HEK293 (cell line): ENCODE measurements at regions not wholly inside any gene's neighbourhood (a gene's known extent, or its start where the extent isn't known, plus 50 kb on each side); places are given as distances from the start of the nearest gene placed in this dataset.

Experiments used
- CTCF ChIA-PET: fragments of 350-600 bp; formaldehyde crosslinking; extraction: SDS; loops from one replicate; lab custom pipeline; 2021; ENCODE audit warnings: antibody characterized with exemption; lab: Yijun Ruan, JAX
- POLR2A ChIA-PET: fragments of 300-600 bp; formaldehyde crosslinking; extraction: SDS; loops from one replicate; lab custom pipeline; 2020; ENCODE audit warnings: antibody characterized with exemption, inconsistent platforms; lab: Yijun Ruan, JAX
- H3K27ac ChIP-seq: fragments of 200-500 bp; sonication (Bioruptor generic); 2 replicates; pipeline ENCODE4 v1.5.1; 2014; ENCODE audit warnings: low read depth, low read length, control low read depth, inconsistent platforms; ENCODE audit errors: extremely low read depth
- H3K36me3 ChIP-seq, 2 experiments: fragments of 200-500 bp in 1 of 2; sonication (Bioruptor generic) in 1 of 2; 1 replicate in 1 of 2; 2 replicates in 1 of 2; pipeline ENCODE4 v1.5.1; 2014 to 2017; ENCODE audit warnings: inconsistent platforms in 2 of 2, low read length in 2 of 2; ENCODE audit not compliant: control insufficient read depth in 2 of 2, insufficient read depth in 1 of 2
- H3K4me1 ChIP-seq: fragments of 200-500 bp; sonication (Bioruptor generic); 2 replicates; pipeline ENCODE4 v1.5.1; 2014; ENCODE audit warnings: mild to moderate bottlenecking, low read length, inconsistent platforms; ENCODE audit not compliant: control insufficient read depth, insufficient read depth
- H3K4me3 ChIP-seq: 2 replicates; pipeline ENCODE4 v1.5.1; 2011; ENCODE audit warnings: low read depth, mild to moderate bottlenecking, control low read depth, low read length, moderate library complexity
- H3K9me3 ChIP-seq: fragments of 200-500 bp; sonication (Bioruptor generic); 2 replicates; pipeline ENCODE4 v1.5.1; 2014; ENCODE audit warnings: low read depth, low read length, inconsistent platforms; ENCODE audit not compliant: control insufficient read depth, insufficient read depth
- CTCF ChIP-seq: fragments of 450-650 bp; formaldehyde crosslinking; IDR thresholded peaks from 2 replicates; pipeline ENCODE4 v1.5.1; 2016; ENCODE audit warnings: missing biosample characterization, missing genetic modification characterization
- SP2 ChIP-seq: fragments of 450-650 bp; formaldehyde crosslinking; IDR thresholded peaks from 2 replicates; pipeline ENCODE4 v1.5.1; 2016; ENCODE audit warnings: missing biosample characterization, missing genetic modification characterization
- ZBTB17 ChIP-seq: fragments of 450-650 bp; formaldehyde crosslinking; IDR thresholded peaks from 2 replicates; pipeline ENCODE4 v1.5.1; 2016; ENCODE audit warnings: missing biosample characterization, missing genetic modification characterization
- ZBTB20 ChIP-seq: fragments of 450-650 bp; formaldehyde crosslinking; IDR thresholded peaks from 2 replicates; pipeline ENCODE4 v1.5.1; 2016; ENCODE audit warnings: missing biosample characterization, missing genetic modification characterization
- ZNF221 ChIP-seq: fragments of 450-650 bp; formaldehyde crosslinking; IDR thresholded peaks from 2 replicates; pipeline ENCODE4 v1.5.1; 2017; ENCODE audit warnings: missing biosample characterization, missing genetic modification characterization, borderline replicate concordance
- ZNF223 ChIP-seq: fragments of 450-650 bp; formaldehyde crosslinking; IDR thresholded peaks from 2 replicates; pipeline ENCODE4 v1.5.1; 2016; ENCODE audit warnings: missing biosample characterization, missing genetic modification characterization
- ZNF24 ChIP-seq: fragments of 450-650 bp; formaldehyde crosslinking; IDR thresholded peaks from 2 replicates; pipeline ENCODE4 v1.5.1; 2016; ENCODE audit warnings: missing biosample characterization, missing genetic modification characterization
- ZNF292 ChIP-seq: fragments of 450-650 bp; formaldehyde crosslinking; IDR thresholded peaks from 2 replicates; pipeline ENCODE4 v1.5.1; 2016; ENCODE audit warnings: low read depth, missing biosample characterization, missing genetic modification characterization, borderline replicate concordance
- ZNF37A ChIP-seq: fragments of 450-650 bp; IDR thresholded peaks from 2 replicates; pipeline ENCODE4 v1.5.1; 2018; ENCODE audit warnings: missing biosample characterization, missing genetic modification characterization
- ZNF580 ChIP-seq: fragments of 450-650 bp; formaldehyde crosslinking; IDR thresholded peaks from 2 replicates; pipeline ENCODE4 v1.5.1; 2016; ENCODE audit warnings: missing biosample characterization, missing genetic modification characterization
- ZNF610 ChIP-seq: fragments of 450-650 bp; formaldehyde crosslinking; IDR thresholded peaks from 2 replicates; pipeline ENCODE4 v1.5.1; 2016; ENCODE audit warnings: missing biosample characterization, missing genetic modification characterization, borderline replicate concordance
- ZNF624 ChIP-seq: fragments of 450-650 bp; formaldehyde crosslinking; IDR thresholded peaks from 2 replicates; pipeline ENCODE4 v1.5.1; 2017; ENCODE audit warnings: missing biosample characterization, missing genetic modification characterization
- ZNF707 ChIP-seq: fragments of 450-650 bp; formaldehyde crosslinking; IDR thresholded peaks from 2 replicates; pipeline ENCODE4 v1.5.1; 2016; ENCODE audit warnings: missing biosample characterization, missing genetic modification characterization
- ZNF76 ChIP-seq: fragments of 450-650 bp; formaldehyde crosslinking; IDR thresholded peaks from 2 replicates; pipeline ENCODE4; 2016; ENCODE audit warnings: low read depth, missing biosample characterization, missing genetic modification characterization, borderline replicate concordance
- TF ChIP-seq, protein P1 (sequence below): fragments of 450-650 bp; formaldehyde crosslinking; optimal IDR thresholded peaks from 2 replicates; pipeline ENCODE3; 2016; ENCODE audit warnings: missing biosample characterization, mild to moderate bottlenecking, missing genetic modification characterization
- TF ChIP-seq, protein P2 (sequence below): fragments of 450-650 bp; formaldehyde crosslinking; IDR thresholded peaks from 2 replicates; pipeline ENCODE4 v1.5.1; 2016; ENCODE audit warnings: missing biosample characterization, missing genetic modification characterization
- TF ChIP-seq, protein P3 (sequence below): fragments of 450-650 bp; formaldehyde crosslinking; IDR thresholded peaks from 2 replicates; pipeline ENCODE4 v1.5.1; 2016; ENCODE audit warnings: missing biosample characterization, missing genetic modification characterization, low read depth
- TF ChIP-seq, protein P4 (sequence below): fragments of 450-650 bp; formaldehyde crosslinking; conservative IDR thresholded peaks from 2 replicates; pipeline ENCODE4 v1.5.1; 2016; ENCODE audit warnings: low read depth, missing biosample characterization, missing genetic modification characterization

DNA sequence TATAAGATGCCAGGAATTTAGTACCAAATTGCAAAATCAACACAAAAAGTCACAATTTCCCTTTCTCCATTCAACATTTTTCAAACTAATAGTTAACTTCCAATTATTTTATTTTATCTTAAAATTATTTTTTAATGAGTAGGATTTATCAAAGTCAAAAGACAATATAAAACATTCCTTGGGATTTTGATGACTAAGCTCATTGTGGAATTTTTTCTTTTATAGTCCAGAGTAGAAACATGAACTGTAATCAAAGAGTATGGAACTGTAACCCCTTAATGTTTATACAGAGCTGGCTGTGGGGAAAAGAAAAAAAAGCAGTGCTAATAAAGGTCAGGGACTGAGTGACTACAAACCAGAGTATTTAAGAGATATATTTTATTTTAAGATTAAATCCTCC lies 368.6 kb upstream of the CPXCR1 start:
- H3K4me3 ChIP-seq = no peak overlapping the region
- H3K36me3 ChIP-seq = no peaks in the 10 kb centered on the region; a peak in 1 of 3 replicates
- TF ChIP-seq ZBTB20 (tag by site-specific recombination) (no peak), SP2 (tag by site-specific recombination) (no peak), ZBTB17 (tag by site-specific recombination) (no peak), ZNF76 (tag by site-specific recombination) (no peak), ZNF580 (no peak), ZNF24 (tag by site-specific recombination) (no peak), CTCF (tag by site-specific recombination) (no peak), ZNF221 (tag by site-specific recombination) (no peak), ZNF292 (tag by site-specific recombination) (no peak), ZNF624 (no peak), ZNF707 (tag by site-specific recombination) (no peak), ZNF223 (tag by site-specific recombination) (no peak), ZNF37A (tag by site-specific recombination) (no peak), ZNF610 (no peak)
- TF ChIP-seq, protein P1, sequence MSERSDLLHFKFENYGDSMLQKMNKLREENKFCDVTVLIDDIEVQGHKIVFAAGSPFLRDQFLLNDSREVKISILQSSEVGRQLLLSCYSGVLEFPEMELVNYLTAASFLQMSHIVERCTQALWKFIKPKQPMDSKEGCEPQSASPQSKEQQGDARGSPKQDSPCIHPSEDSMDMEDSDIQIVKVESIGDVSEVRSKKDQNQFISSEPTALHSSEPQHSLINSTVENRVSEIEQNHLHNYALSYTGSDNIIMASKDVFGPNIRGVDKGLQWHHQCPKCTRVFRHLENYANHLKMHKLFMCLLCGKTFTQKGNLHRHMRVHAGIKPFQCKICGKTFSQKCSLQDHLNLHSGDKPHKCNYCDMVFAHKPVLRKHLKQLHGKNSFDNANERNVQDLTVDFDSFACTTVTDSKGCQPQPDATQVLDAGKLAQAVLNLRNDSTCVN = no peak
- TF ChIP-seq, protein P2, sequence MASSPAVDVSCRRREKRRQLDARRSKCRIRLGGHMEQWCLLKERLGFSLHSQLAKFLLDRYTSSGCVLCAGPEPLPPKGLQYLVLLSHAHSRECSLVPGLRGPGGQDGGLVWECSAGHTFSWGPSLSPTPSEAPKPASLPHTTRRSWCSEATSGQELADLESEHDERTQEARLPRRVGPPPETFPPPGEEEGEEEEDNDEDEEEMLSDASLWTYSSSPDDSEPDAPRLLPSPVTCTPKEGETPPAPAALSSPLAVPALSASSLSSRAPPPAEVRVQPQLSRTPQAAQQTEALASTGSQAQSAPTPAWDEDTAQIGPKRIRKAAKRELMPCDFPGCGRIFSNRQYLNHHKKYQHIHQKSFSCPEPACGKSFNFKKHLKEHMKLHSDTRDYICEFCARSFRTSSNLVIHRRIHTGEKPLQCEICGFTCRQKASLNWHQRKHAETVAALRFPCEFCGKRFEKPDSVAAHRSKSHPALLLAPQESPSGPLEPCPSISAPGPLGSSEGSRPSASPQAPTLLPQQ (tag by site-specific recombination) = no peak
- TF ChIP-seq, protein P3, sequence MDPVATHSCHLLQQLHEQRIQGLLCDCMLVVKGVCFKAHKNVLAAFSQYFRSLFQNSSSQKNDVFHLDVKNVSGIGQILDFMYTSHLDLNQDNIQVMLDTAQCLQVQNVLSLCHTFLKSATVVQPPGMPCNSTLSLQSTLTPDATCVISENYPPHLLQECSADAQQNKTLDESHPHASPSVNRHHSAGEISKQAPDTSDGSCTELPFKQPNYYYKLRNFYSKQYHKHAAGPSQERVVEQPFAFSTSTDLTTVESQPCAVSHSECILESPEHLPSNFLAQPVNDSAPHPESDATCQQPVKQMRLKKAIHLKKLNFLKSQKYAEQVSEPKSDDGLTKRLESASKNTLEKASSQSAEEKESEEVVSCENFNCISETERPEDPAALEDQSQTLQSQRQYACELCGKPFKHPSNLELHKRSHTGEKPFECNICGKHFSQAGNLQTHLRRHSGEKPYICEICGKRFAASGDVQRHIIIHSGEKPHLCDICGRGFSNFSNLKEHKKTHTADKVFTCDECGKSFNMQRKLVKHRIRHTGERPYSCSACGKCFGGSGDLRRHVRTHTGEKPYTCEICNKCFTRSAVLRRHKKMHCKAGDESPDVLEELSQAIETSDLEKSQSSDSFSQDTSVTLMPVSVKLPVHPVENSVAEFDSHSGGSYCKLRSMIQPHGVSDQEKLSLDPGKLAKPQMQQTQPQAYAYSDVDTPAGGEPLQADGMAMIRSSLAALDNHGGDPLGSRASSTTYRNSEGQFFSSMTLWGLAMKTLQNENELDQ (tag by site-specific recombination) = no peak
- TF ChIP-seq, protein P4, sequence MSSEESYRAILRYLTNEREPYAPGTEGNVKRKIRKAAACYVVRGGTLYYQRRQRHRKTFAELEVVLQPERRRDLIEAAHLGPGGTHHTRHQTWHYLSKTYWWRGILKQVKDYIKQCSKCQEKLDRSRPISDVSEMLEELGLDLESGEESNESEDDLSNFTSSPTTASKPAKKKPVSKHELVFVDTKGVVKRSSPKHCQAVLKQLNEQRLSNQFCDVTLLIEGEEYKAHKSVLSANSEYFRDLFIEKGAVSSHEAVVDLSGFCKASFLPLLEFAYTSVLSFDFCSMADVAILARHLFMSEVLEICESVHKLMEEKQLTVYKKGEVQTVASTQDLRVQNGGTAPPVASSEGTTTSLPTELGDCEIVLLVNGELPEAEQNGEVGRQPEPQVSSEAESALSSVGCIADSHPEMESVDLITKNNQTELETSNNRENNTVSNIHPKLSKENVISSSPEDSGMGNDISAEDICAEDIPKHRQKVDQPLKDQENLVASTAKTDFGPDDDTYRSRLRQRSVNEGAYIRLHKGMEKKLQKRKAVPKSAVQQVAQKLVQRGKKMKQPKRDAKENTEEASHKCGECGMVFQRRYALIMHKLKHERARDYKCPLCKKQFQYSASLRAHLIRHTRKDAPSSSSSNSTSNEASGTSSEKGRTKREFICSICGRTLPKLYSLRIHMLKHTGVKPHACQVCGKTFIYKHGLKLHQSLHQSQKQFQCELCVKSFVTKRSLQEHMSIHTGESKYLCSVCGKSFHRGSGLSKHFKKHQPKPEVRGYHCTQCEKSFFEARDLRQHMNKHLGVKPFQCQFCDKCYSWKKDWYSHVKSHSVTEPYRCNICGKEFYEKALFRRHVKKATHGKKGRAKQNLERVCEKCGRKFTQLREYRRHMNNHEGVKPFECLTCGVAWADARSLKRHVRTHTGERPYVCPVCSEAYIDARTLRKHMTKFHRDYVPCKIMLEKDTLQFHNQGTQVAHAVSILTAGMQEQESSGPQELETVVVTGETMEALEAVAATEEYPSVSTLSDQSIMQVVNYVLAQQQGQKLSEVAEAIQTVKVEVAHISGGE (tag by site-specific recombination) = no peak
- H3K9me3 ChIP-seq = peaks cover 4% of the 10 kb centered on the region
- ChIA-PET POLR2A (no interaction called here), CTCF (no interaction called here)
- H3K27ac ChIP-seq = no peak overlapping the region
- no peaks in the 10 kb centered on the region for H3K4me1 ChIP-seq
